Head of caudate nucleus (tissue), 42 donors: ENCODE measurements at regions not wholly inside any gene's neighbourhood (a gene's known extent, or its start where the extent isn't known, plus 50 kb on each side); places are given as distances from the start of the nearest gene placed in this dataset.

ENCODE experiments used
- DNase-seq, 42 donors: peaks; one replicate each; pipeline versions ENCODE4 v3.0.0 to v3.0.0-alpha.2; 2020 to 2021; ENCODE audit warnings: mixed read lengths in 7 of 42
- intact Hi-C: fragments of 100-400 bp; cut with DNase I; formaldehyde crosslinking; loops from one replicate; pipeline ENCODE4 v1.15.0; 2022

- DNase-seq: no peak
- intact Hi-C loops: no loop called here
Observed at GRCh38 chr18:47520263-47520662, 268.8 kb upstream of the SKOR2 start.

GRCh38 chr18:47519706-47520105 lies 268.2 kb upstream of the SKOR2 start:
- no peak for DNase-seq
- intact Hi-C loops: no loop called here

- DNase-seq: no peak
- intact Hi-C loops: no loop called here
Observed at GRCh38 chr18:47519277-47519676, 267.8 kb upstream of the SKOR2 start.

- DNase-seq: no peak
- intact Hi-C loops: no loop called here
Observed at GRCh38 chr18:47513614-47514013, 262.2 kb upstream of the SKOR2 start.

GRCh38 chr18:47512726-47513435 lies 261.4 kb upstream of the SKOR2 start:
- no peak for DNase-seq
- intact Hi-C loops: no loop called here

GRCh38 chr18:47512056-47512455 lies 260.6 kb upstream of the SKOR2 start:
- intact Hi-C loops: no loop called here
- no peak for DNase-seq

GRCh38 chr18:47510831-47511230 lies 259.4 kb upstream of the SKOR2 start:
- no peak for DNase-seq
- intact Hi-C loops: no loop called here

- DNase-seq: no peak
- intact Hi-C loops: no loop called here
Observed at GRCh38 chr18:47507651-47508050, 256.2 kb upstream of the SKOR2 start.

GRCh38 chr18:47506897-47507296 lies 255.4 kb upstream of the SKOR2 start:
- intact Hi-C loops: no loop called here
- DNase-seq: no peak

GRCh38 chr18:47501946-47502345 lies 250.5 kb upstream of the SKOR2 start:
- DNase-seq: no peak
- intact Hi-C loops: no loop called here

GRCh38 chr18:47500930-47501329 lies 249.5 kb upstream of the SKOR2 start:
- intact Hi-C loops: no loop called here
- no peak for DNase-seq

- DNase-seq: no peak
- intact Hi-C loops: no loop called here
Observed at GRCh38 chr18:47492691-47493090, 241.2 kb upstream of the SKOR2 start.

GRCh38 chr18:47490882-47491281 lies 239.4 kb upstream of the SKOR2 start:
- no peak for DNase-seq
- intact Hi-C loops: no loop called here

- intact Hi-C loops: no loop called here
- no peak for DNase-seq
Observed at GRCh38 chr18:47485221-47485797, 233.8 kb upstream of the SKOR2 start.

GRCh38 chr18:47484068-47484467 lies 232.6 kb upstream of the SKOR2 start:
- DNase-seq: no peak
- intact Hi-C loops: no loop called here

- no peak for DNase-seq
- intact Hi-C loops: no loop called here
Observed at GRCh38 chr18:47480166-47480565, 228.7 kb upstream of the SKOR2 start.

GRCh38 chr18:47471784-47472183 lies 220.3 kb upstream of the SKOR2 start:
- DNase-seq: no peak
- intact Hi-C loops: no loop called here

- intact Hi-C loops: no loop called here
- no peak for DNase-seq
Observed at GRCh38 chr18:47470941-47471340, 219.5 kb upstream of the SKOR2 start.

- intact Hi-C loops: no loop called here
- no peak for DNase-seq
Observed at GRCh38 chr18:47469576-47469975, 218.1 kb upstream of the SKOR2 start.

GRCh38 chr18:47461977-47462376 lies 210.5 kb upstream of the SKOR2 start:
- no peak for DNase-seq
- intact Hi-C loops: no loop called here

- intact Hi-C loops: no loop called here
- no peak for DNase-seq
Observed at GRCh38 chr18:47461406-47461948, 210.0 kb upstream of the SKOR2 start.
